HS-5 (cell line): ENCODE measurements at regions not wholly inside any gene's neighbourhood (a gene's known extent, or its start where the extent isn't known, plus 50 kb on each side); places are given as distances from the start of the nearest gene placed in this dataset.

Experiments used
- DNase-seq: peaks from one replicate; pipeline ENCODE4 v3.0.0-alpha.2; 2012; ENCODE audit warnings: low read depth

- DNase-seq: no peak
Observed at GRCh38 chr7:97623333-97623732, 108.6 kb upstream of the TAC1 start.

GRCh38 chr7:97630116-97630515, 101.8 kb upstream of the TAC1 start:
- DNase-seq: no peak

- DNase-seq: no peak
Observed at GRCh38 chr7:97635622-97636021, 96.3 kb upstream of the TAC1 start.

- no peak for DNase-seq
Observed at GRCh38 chr7:97639036-97639435, 92.8 kb upstream of the TAC1 start.

GRCh38 chr7:97659363-97660045, 72.4 kb upstream of the TAC1 start:
- no peak for DNase-seq

- DNase-seq: no peak
Observed at GRCh38 chr7:97667359-97667758, 64.5 kb upstream of the TAC1 start.

- DNase-seq: no peak
Observed at GRCh38 chr7:97671571-97671970, 60.3 kb upstream of the TAC1 start.

GRCh38 chr7:97680622-97681021, 51.3 kb upstream of the TAC1 start:
- DNase-seq: no peak
